Skeletal muscle cell (primary cell): ENCODE measurements at regions not wholly inside any gene's neighbourhood (a gene's known extent, or its start where the extent isn't known, plus 50 kb on each side); places are given as distances from the start of the nearest gene placed in this dataset.
A peak's percentile ranks its signal among the peaks of the same experiment; 100 is the strongest.
"Not testable (repeated sequence)": the region's sequence is repeated elsewhere in the genome, so short reads cannot be mapped to it uniquely, and the experiment has no call there.

Experiments used
- DNase-seq: peaks from one replicate; pipeline ENCODE4 v3.0.0-alpha.2; 2010; ENCODE audit warnings: low read depth
- H3K4me3 ChIP-seq: 2 replicates; pipeline ENCODE4 v1.5.1; 2011; ENCODE audit warnings: low read depth, mild to moderate bottlenecking, control low read depth, low read length, moderate library complexity

DNA sequence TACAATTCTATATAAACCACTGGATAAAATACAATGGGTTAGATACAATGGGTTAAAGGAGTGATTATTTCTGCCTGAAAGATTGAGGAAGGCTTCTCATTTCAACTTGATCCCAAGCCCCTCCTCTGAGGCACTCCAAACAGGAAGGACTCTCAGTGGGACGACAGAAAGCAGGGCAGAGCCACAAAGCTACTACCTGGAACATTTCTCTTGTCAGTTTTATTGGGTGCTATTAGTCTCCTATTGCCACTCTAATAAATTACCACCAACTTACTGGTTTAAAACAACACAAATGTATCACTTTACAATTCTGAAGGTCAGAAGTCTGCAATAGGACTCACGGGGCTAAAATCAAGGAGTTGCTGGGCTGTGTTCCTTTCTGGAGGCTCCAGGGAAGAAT is 146.7 kb downstream of the MREG start:
- H3K4me3 ChIP-seq, result no peak overlapping the region
- DNase-seq, result no peak

DNA sequence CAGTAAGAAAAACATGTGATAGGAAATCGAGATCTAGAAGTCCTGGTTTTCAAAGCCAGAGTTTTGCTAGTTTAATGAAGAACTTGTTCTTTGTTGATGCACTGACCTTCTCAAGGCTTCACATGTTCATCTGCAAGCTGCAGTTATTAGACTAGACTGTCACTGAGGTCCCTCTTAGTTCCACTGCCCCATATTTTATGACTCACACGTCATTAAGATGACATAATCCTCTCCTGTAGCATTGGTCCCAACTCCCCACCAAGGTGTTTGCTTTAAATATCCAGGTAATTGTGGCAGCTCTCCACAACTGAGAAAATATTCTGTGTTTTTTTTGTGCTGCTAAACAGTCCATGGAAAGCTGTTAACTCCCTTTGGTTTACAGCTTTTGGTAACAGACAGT is 149.7 kb downstream of the MREG start:
- DNase-seq, result no peak
- H3K4me3 ChIP-seq, result no peak overlapping the region

DNA sequence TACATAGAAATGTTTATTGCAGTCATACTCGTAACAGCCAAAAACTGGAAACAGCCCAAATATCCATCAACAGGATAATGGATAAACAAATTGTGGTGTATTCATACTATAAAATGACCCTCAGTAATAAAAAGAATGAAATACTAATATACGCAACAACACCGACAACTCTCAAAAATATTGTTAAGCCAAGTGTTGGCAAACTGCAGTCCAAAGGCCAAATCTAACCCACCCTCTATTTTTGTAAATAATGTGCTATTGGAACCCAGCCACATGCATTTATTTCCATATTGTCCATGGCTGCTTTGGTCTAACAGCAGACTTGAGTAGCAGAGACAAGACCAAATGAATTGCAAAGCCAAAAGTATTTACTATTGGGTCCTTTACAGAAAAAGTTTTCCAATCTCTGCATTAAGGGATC is 151.0 kb downstream of the MREG start:
- no peak overlapping the region for H3K4me3 ChIP-seq
- no peak for DNase-seq

DNA sequence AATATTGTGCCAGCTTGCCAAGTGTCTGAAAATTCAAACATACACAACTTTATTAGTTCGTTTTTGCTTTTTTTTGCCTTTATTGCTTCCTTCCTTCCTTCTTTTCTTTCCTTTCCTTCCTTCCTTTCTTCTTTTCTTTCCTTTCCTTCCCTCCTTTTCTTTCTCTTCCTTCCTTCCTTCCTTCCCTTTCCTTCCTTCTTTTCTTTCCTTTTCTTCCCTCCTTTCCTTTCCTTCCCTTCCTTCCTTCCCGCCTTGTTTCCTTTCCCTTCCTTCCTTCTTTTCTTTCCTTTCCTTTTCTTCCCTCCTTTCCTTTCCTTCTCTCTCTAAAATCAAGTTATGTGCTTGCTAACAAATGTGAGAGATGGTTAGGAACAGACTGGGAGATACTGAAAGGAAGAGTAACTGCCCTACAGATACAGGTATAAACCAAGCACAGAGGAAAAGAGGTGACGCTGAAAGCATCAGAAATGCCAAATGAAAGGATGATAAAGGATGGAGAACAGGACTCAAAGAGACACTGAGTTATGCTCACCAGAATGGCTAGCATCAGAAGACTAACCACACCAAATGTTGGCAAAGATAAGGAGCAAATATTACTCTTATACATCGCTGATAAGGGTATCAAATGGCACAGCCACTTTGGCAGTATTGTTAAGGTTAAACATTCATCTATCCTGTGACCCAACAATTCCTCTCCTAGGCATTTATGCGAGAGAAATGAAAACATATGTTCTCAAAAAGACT is 151.6 kb downstream of the MREG start:
- DNase-seq, result no peak
- H3K4me3 ChIP-seq, result no peak overlapping the region

DNA sequence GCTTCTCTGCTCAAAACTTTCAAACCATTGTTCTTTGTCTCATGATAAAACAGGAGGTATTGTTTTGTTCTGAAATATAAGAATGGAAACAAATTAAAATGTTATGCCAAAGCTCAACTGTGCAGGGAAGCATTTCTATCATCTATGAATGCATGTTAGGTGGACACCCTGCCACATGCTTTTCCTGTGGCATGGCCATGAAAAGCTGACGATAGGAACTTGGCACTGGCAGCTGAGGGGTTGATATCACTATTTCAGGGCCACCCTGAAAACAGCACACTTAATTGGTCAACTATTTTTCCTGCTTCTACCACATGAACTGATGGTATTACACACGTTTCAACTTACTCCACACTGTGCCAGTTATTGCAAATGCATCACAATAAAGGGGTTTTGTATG is 157.3 kb downstream of the MREG start:
- H3K4me3 ChIP-seq, result no peak overlapping the region
- no peak for DNase-seq

DNA sequence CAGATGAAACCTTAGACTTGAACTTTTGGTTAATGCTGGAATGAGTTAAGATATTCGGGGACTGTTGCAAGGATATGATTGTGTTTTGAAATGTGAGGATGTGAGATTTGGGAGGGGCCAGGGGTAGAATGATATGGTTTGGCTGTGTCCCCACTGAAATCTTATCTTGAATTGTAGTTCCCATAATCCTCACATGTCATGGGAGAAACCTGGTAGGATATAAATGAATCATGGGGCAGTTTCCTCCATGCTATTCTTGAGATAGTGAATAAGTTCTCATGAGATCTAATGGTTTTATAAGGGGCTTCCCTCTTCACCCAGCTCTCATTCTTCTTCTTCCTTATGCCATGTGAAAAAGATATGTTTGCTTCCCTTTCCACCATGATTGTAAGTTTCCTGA is 158.0 kb downstream of the MREG start:
- not testable (repeated sequence) for DNase-seq, H3K4me3 ChIP-seq

DNA sequence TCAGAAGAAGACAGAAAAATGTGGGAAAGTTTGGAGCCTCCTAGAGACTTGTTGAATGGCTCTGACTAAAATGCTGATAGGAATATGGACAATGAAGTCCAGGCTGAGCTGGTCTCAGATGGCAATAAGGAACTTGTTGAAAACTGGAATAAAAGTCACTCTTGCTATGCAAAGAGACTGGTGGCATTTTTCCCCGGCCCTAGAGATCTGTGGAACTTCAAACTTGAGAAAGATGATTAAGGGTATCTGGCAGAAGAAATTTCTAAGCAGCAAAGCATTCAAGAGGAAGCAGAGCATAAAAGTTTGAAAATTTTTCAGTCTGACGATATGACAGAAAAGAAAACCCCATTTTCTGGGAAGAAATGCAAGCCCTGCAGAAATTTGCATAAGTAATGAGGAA is 159.3 kb downstream of the MREG start:
- no peak overlapping the region for H3K4me3 ChIP-seq
- no peak for DNase-seq

DNA sequence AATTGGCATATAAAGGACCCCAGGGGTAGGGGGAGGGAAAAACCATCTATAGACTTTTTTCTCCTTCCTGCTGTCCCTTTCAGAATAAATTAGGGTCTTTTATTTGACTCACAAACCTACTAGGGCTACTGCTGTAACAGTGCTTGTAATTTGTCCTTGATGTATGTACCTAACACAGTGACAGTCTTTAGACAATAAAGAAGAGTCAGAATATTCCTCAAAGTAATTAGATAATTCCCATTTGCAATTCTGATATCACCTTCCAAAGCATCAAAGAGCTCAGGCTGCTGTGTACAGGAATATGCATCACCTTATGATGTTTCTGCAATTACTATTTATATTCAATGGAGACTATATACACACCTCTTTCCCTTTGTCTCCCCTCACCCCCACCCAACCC is 161.7 kb downstream of the MREG start:
- H3K4me3 ChIP-seq, result no peak overlapping the region
- no peak for DNase-seq

DNA sequence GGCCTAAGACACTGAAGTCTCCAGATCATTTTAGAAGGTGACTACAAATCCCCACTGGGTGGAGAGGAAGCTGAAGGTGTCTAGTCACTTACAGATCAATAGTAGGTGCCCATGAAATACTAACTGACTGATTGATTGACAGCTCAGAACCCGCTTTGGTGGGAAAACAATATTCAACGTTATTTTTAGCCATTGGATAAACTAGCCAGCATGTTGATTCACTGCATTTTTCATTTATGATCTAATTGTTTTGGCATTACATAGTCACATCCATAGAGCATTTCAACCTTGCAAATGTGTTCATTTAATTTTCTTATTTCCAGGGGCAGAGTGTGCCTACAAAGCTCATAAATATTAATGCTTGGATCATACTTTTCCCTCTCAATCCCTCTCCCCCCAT is 162.3 kb downstream of the MREG start:
- no peak for DNase-seq
- no peak overlapping the region for H3K4me3 ChIP-seq

DNA sequence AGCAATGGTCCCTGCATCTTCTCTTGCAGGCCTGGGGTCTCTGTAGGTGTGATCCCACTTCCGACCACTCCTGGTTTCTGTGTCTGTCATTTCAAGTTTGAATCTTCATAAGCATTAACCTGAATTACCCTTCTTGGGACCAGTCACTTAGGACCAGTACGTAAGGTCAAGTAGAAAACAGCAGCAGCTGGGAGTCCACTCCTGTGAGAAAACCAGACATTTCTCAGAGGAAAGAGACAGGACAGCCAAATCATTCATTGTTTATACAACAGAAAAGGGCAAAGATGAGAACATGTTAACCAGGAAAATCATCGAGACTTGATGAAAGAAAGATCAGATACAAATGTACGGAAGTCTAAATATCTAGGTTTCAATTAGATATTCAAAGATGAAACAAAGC is 163.0 kb downstream of the MREG start:
- DNase-seq, result no peak
- H3K4me3 ChIP-seq, result no peak overlapping the region

DNA sequence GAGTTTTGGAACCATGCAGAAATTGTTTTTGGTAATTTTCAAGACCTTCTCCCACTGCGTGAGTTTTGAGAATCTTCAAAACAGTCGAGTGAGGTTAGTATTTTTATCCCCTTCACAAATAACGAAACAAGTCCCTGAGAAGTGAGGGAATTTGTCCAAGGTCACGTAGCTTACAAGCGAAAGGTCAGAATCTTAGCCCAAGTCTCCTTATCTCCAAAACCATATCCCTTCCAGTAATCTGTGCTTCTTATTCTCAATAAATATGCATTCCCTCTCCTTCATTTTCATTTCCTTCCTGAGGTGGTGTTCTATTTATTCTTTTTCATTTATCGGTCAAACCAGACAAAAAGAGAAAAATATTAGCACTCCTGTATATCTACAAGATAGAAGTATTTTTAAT is 163.6 kb downstream of the MREG start:
- no peak for DNase-seq
- H3K4me3 ChIP-seq, result no peak overlapping the region

DNA sequence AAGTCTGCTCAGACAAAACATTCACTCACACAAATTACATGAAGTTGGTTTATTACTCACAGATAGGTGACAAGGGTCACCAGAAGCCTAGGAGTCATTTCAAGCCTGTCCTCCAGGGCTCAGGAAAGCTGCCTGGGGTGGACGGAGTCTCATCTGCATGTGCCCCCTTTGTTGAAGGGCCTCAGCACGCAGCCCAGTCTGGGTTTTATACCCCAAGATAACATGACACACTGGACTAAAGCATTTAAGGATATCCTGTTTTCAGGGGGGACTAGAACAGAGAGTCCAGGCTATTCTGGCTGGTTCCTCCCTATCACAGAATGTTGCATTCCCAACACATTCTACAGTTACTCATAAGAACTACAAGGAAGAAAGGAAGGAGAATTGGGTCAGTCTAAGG is 164.7 kb downstream of the MREG start:
- DNase-seq, result no peak
- no peak overlapping the region for H3K4me3 ChIP-seq

DNA sequence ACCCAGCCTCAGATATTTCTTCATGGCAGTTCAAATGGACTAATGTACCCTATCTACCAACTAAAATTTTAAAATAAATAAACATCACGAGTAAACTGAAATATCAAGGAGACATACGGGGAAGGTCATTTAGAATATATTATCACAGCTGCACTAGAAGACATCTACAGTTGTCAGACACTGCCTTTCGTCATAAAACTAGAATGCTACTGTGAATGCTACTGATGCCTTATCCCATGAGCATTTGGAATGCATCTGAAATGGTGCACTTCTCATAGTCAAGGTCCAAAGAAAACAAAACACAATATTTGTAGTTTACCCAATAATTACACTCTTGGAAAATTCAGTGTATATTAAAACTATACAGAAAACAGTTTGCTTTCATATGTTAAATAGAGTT is 165.2 kb downstream of the MREG start:
- H3K4me3 ChIP-seq, result no peak overlapping the region
- no peak for DNase-seq

DNA sequence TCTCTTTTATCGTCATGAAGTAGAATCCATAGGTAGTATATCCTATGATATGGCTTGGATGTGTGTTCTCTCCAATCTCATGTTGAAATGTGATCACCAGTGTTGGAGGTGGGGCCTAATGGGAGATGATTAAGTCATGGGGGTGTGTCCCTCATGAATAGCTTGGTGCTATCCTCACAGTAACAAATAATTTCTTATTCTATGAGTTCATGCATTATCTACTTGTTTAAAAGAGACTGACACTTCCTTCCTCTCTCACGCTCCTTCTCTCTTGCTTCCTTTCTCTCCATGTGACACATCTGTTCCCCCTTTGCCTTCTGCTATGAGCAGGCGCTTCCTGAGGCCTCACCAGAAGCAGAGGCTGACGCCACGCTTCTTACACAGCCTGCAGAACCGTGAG is 165.6 kb downstream of the MREG start:
- DNase-seq, result no peak
- no peak overlapping the region for H3K4me3 ChIP-seq

DNA sequence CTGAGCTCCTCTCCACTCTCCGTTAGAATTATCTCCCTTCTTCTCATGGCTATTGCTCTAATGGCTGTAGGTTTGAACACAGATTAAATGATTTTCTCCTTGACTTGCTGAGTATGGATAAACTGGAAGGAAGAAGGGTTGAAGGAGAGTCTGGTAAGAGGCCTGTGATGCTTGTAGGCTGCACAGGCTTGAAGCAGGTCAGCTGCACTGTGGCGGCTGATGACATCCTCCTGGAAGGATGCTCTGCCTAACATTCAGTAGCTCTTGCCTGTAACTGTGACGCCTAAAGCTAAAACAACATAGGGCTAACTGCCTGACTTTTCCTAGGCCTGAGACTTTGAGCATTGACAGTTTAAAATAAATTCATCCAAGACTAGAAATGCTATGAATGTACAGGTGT is 166.3 kb downstream of the MREG start:
- no peak overlapping the region for H3K4me3 ChIP-seq
- no peak for DNase-seq

DNA sequence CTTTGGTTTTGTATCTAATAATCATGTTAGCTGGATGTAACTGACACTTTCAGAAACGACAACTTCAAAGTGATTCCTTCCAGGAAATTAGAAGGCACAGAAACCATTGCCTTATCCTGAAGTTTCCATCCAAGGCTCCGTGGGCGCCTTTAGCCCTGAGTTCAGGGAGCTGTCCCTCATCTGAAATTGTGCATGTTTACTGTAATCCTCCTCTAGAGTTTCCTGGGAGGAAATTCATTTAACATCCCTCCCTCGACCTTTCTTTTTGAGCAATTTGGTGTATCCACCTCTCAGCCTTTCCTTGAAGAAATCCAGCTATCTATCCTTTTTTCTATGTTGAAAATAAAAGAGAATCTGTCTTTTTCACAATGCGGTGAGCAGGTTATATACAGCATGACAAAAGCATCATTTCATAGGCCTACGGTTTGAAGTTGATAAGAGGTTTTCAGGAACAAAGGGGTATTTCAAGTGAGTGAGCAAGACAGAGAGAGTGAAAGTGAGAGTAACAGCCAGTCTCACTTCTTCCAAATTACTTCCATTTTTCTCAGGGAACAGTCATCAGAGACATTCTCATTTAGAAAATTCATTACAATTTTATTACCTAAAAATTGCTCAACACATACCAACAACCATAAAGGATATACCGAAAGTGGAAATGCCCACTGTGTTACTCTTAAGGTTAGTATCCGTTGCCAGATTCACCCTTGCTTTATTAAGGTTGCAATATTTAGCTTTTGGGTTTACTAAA is 167.3 kb downstream of the MREG start:
- no peak overlapping the region for H3K4me3 ChIP-seq
- DNase-seq, result no peak

DNA sequence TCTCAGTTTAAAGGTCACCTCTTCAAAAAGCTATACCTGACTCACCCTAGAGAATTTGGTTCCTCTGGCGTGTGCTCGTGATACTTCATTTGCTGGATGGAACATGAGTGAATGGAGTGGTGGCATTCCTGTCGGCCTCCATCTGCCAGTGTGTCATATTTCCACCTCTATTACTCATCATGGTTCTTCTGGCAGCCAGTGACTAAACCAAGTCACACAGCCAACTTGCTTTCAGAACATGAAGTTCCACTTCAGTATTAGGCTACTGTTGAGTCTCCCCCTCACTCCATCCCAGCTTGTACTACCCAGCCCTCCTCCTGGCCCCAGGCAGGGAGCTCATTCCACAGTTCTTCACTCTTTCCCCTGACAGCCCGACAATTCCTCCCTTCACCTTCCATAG is 169.8 kb downstream of the MREG start:
- H3K4me3 ChIP-seq, result no peak overlapping the region
- peak; percentile 91 for DNase-seq

DNA sequence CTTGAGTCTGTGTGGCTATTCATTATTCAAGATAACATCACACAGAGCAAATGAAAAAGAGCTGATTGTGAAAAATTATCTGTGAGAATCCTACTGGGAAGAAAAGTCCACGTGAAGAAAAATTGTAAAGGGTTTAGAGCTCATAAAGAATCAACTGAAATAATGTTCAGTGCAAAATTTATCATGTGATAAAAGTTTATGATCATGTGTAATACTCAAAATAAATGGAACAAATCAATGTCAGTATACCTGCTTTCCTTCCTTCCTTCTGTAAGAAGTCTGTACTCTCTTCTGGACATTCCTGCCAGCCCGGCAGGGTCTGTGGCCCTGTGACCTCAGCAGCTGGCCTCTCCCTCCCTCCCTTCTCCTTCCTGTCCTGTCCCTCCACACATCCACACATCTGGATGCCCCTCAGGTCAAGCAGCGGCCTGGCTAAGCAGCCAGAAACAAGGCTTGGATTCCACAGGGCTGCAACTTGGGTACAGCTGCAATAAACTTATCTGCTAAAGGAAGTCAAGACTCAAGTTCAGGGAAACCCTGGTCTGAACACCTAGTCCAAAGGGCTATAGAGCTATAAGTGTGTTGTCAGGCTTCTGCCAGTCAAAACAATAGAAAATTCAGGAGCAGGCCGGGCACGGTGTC is 172.1 kb downstream of the MREG start:
- DNase-seq, result no peak

DNA sequence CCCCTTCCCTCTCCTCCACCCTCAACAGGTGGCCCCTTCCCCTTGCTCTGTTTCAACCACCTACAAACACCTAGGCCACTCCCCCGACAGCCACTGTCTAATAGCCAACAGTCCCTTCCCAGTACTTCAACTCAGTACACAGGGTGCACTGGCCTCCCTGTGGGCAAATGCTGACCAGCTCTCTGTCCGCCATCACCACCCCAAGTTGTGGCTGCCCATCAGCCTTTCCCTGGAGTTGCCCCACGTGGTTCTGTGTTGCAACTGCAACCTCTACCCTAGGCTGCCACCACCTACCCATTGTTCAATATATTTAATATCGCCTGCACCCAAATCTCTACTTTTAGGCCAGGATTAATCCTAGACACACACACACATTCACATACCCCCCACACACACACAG is 173.5 kb downstream of the MREG start:
- DNase-seq, result no peak
- no peak overlapping the region for H3K4me3 ChIP-seq

More for the DNA sequence above, 172.1 kb downstream of the MREG start:
- no peak overlapping the region for H3K4me3 ChIP-seq

DNA sequence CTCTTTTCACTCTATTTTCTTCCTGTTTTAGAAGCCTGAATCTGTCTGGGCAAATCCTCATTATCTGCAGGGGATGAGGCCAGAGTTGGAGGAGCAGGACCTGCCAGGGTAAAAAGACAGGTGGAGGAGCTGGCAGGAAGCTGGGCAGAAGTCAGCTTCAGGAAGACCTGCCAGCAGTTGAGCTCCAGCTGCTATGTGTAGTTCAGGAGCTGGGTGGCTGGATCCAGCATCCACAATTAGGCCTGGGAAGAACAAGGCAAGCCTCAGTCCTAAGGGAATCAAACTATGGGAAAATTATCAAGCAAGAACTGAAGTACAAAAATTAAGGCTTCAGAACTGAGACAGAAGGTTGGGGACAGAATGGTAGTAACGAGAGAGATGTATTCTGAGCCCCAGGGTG is 174.0 kb downstream of the MREG start:
- H3K4me3 ChIP-seq, result no peak overlapping the region
- DNase-seq, result no peak

DNA sequence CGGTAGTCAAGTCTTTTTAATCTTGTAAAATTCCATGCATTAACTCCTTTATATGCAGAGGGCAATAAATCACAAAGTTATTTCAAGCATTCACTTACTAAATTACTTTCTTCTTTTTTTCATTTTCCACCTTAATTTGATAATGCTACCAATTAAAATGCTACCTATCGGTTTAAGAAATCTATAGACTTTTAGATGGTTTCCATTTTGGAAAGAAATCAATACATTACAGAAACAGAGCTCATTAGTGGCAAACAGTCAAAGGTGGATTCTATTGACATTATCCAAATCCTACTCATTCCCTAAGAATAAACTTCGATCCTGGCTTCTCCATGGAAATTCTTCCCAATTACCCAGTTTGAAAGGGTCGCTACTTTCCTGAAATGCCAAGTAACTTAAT is 176.5 kb downstream of the MREG start:
- no peak for DNase-seq
- H3K4me3 ChIP-seq, result no peak overlapping the region
